ENCODE measurements at regions not wholly inside any gene's neighbourhood (a gene's known extent, or its start where the extent isn't known, plus 50 kb on each side); places are given as distances from the start of the nearest gene placed in this dataset.

DNA sequence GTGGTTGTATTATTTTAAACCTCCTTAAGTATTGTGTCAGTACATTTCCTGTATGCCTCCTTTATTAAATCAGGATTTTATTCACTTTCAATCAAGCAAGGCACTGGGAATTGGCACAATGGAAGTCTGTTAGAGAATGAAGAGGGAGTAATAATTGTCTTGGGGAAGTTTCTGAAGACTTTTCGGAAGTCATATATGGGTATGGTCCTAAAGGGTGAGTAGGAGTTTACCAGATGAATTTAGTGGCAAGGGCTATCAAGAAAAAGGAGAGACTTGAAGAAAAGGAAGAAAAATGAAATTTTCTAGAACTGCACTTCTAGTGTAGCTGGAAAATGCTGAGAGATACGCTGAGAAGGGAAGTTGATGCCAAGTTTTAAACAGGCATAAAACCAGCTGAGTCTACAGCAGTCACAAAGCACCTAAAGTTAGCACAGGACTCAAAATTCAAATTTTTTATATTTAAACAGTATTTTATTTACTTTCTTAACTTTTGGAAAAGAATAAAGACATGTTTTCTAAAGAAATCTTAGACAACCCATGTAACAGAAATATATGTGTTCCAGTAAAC is 184.9 kb downstream of the SMC2 start:
- FAIRE-seq = no peak
- no peak overlapping the region for H2AFZ ChIP-seq (ENCODE audit: low read length)

DNA sequence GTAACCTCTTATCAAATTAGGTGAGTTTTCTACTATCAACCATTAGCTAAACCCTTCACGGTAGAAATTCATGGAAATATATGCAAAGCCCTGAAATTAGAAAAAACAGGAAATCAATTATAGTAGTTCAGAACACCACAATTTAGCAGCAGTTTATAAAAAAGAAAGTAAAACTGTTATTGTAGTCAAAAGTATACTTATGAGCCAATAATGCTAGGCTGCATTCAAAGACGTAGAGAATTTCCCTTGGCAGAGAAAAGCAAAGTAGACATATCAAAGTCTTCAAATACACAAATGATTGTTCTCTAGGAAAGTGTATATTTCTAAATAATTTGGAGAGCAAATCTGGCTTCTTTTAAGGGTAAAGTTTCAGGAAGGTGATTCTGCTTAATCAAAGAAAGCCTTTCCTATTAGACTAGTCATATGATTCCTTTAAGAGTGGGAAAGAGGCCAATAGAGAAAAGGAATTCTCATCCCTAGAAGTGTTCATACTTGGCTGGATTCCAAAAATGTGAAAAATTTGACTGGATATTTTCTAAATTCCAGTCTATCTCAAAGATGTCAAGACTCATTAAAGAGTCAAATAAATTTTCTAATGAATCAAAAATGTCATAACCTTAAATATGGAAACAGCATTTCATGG is 185.5 kb downstream of the SMC2 start:
- Histone ChIP-seq H3K79me2 (ENCODE audit: insufficient read depth, low read length) (no peaks in the 10 kb centered on the region), H3K9ac (ENCODE audit: insufficient read depth, low read depth, low read length) (no peak overlapping the region), H3K4me2 (ENCODE audit: low read depth, low read length) (no peak overlapping the region), H2AFZ (ENCODE audit: low read length) (no peak overlapping the region), H3K9me3 (ENCODE audit: low read length) (no peaks in the 10 kb centered on the region), H3K36me3 (replicated peaks in 1 of 2; ENCODE audit: control insufficient read depth in 1 of 2, insufficient read depth in 2 of 2, low read length in 2 of 2) (no peaks in the 10 kb centered on the region), H4K20me1 (ENCODE audit: insufficient read depth, low read length) (no peaks in the 10 kb centered on the region), H3K4me1 (ENCODE audit: insufficient read depth, low read length) (no peaks in the 10 kb centered on the region), H3K27me3 (ENCODE audit: control insufficient read depth in 1 of 2, insufficient read depth in 2 of 2, low read length in 2 of 2) (no peaks in the 10 kb centered on the region), H3K27ac (ENCODE audit: extremely low read length, insufficient read depth, low read length) (no peak overlapping the region), H3K4me3 (replicated peaks in 1 of 3; ENCODE audit: insufficient read depth in 1 of 3, low read depth in 2 of 3, low read length in 3 of 3) (no peak overlapping the region)
- BruUV-seq (replicated peaks) = no TSS peak
- WGBS (ENCODE audit: low lambda C conversion rate) = 3% methylated on average over 2 of the region's 2 CpGs
- intact Hi-C loops (cut with micrococcal nuclease; ENCODE audit: unreplicated experiment) (no loop called here), in situ Hi-C loops (cut with HindIII; ENCODE audit: extremely low pct_ligation_motif_present, low pct_unique_long_range_greater_than_20kb) (no loop called here)
- DNase-seq (ENCODE audit: low spot score) = no peak
- FAIRE-seq = no peak
- no peak for ATAC-seq
- ChIA-PET POLR2A (no interaction called here), CTCF (ENCODE audit: low intra/inter-chr PET ratio, low total read pairs) (no interaction called here)
- no peak for TF ChIP-seq ZKSCAN5 (CRISPR knock-in tag; IDR thresholded peaks at IDR 0.05)
- no peak for TF ChIP-seq HDAC1 (CRISPR knock-in tag; IDR thresholded peaks at IDR 0.05)
- TF ChIP-seq ZNF564 (CRISPR knock-in tag; IDR thresholded peaks at IDR 0.05) = no peak
- TF ChIP-seq HNRNPLL (IDR thresholded peaks at IDR 0.05; ENCODE audit: low read depth, low read length, poor library complexity, severe bottlenecking) = no peak
- TF ChIP-seq, protein P1, sequence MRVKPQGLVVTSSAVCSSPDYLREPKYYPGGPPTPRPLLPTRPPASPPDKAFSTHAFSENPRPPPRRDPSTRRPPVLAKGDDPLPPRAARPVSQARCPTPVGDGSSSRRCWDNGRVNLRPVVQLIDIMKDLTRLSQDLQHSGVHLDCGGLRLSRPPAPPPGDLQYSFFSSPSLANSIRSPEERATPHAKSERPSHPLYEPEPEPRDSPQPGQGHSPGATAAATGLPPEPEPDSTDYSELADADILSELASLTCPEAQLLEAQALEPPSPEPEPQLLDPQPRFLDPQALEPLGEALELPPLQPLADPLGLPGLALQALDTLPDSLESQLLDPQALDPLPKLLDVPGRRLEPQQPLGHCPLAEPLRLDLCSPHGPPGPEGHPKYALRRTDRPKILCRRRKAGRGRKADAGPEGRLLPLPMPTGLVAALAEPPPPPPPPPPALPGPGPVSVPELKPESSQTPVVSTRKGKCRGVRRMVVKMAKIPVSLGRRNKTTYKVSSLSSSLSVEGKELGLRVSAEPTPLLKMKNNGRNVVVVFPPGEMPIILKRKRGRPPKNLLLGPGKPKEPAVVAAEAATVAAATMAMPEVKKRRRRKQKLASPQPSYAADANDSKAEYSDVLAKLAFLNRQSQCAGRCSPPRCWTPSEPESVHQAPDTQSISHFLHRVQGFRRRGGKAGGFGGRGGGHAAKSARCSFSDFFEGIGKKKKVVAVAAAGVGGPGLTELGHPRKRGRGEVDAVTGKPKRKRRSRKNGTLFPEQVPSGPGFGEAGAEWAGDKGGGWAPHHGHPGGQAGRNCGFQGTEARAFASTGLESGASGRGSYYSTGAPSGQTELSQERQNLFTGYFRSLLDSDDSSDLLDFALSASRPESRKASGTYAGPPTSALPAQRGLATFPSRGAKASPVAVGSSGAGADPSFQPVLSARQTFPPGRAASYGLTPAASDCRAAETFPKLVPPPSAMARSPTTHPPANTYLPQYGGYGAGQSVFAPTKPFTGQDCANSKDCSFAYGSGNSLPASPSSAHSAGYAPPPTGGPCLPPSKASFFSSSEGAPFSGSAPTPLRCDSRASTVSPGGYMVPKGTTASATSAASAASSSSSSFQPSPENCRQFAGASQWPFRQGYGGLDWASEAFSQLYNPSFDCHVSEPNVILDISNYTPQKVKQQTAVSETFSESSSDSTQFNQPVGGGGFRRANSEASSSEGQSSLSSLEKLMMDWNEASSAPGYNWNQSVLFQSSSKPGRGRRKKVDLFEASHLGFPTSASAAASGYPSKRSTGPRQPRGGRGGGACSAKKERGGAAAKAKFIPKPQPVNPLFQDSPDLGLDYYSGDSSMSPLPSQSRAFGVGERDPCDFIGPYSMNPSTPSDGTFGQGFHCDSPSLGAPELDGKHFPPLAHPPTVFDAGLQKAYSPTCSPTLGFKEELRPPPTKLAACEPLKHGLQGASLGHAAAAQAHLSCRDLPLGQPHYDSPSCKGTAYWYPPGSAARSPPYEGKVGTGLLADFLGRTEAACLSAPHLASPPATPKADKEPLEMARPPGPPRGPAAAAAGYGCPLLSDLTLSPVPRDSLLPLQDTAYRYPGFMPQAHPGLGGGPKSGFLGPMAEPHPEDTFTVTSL (CRISPR knock-in tag; IDR thresholded peaks at IDR 0.05; ENCODE audit: borderline replicate concordance) = no peak
- no peak for TF ChIP-seq HDAC6 (IDR thresholded peaks at IDR 0.05; ENCODE audit: low read depth, low read length)
- TF ChIP-seq, protein P2, sequence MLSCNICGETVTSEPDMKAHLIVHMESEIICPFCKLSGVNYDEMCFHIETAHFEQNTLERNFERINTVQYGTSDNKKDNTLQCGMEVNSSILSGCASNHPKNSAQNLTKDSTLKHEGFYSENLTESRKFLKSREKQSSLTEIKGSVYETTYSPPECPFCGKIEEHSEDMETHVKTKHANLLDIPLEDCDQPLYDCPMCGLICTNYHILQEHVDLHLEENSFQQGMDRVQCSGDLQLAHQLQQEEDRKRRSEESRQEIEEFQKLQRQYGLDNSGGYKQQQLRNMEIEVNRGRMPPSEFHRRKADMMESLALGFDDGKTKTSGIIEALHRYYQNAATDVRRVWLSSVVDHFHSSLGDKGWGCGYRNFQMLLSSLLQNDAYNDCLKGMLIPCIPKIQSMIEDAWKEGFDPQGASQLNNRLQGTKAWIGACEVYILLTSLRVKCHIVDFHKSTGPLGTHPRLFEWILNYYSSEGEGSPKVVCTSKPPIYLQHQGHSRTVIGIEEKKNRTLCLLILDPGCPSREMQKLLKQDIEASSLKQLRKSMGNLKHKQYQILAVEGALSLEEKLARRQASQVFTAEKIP (CRISPR knock-in tag; IDR thresholded peaks at IDR 0.05; ENCODE audit: borderline replicate concordance) = no peak
- TF ChIP-seq HOXA9 (CRISPR knock-in tag; IDR thresholded peaks at IDR 0.05; ENCODE audit: borderline replicate concordance) = no peak
- no peak for TF ChIP-seq POGZ (CRISPR knock-in tag; IDR thresholded peaks at IDR 0.05)
- no peak for TF ChIP-seq ZEB1 (IDR thresholded peaks at IDR 0.05; ENCODE audit: insufficient replicate concordance, low read depth)

More for the DNA sequence above, 184.9 kb downstream of the SMC2 start:
- no peak overlapping the region for H3K4me2 ChIP-seq (ENCODE audit: low read depth, low read length)
- no peak overlapping the region for H3K27ac ChIP-seq (ENCODE audit: extremely low read length, insufficient read depth, low read length)
- ChIA-PET CTCF (ENCODE audit: low intra/inter-chr PET ratio, low total read pairs) (no interaction called here), POLR2A (no interaction called here)
- no peaks in the 10 kb centered on the region for H3K36me3 ChIP-seq (replicated peaks in 1 of 2; ENCODE audit: control insufficient read depth in 1 of 2, insufficient read depth in 2 of 2, low read length in 2 of 2)
- 35% methylated on average over 2 of the region's 2 CpGs for WGBS (ENCODE audit: low lambda C conversion rate)
- BruUV-seq (replicated peaks) = no TSS peak
- H3K4me1 ChIP-seq (ENCODE audit: insufficient read depth, low read length) = no peaks in the 10 kb centered on the region
- no peak overlapping the region for H3K4me3 ChIP-seq (replicated peaks in 1 of 3; ENCODE audit: insufficient read depth in 1 of 3, low read depth in 2 of 3, low read length in 3 of 3)
- no peak overlapping the region for H3K9ac ChIP-seq (ENCODE audit: insufficient read depth, low read depth, low read length)
- no peaks in the 10 kb centered on the region for H4K20me1 ChIP-seq (ENCODE audit: insufficient read depth, low read length)
- H3K79me2 ChIP-seq (ENCODE audit: insufficient read depth, low read length) = no peaks in the 10 kb centered on the region
- H3K9me3 ChIP-seq (ENCODE audit: low read length) = no peaks in the 10 kb centered on the region
- TF ChIP-seq NFE2 (CRISPR knock-in tag; IDR thresholded peaks at IDR 0.05) (no peak), ZBTB21 (CRISPR knock-in tag; IDR thresholded peaks at IDR 0.05) (no peak)
- intact Hi-C loops (cut with micrococcal nuclease; ENCODE audit: unreplicated experiment) = no loop called here
- no peaks in the 10 kb centered on the region for H3K27me3 ChIP-seq (ENCODE audit: control insufficient read depth in 1 of 2, insufficient read depth in 2 of 2, low read length in 2 of 2)
- in situ Hi-C loops (cut with HindIII; ENCODE audit: extremely low pct_ligation_motif_present, low pct_unique_long_range_greater_than_20kb) = no loop called here
- DNase-seq (ENCODE audit: low spot score) (no peak), ATAC-seq (no peak)
